HFFc6 (cell line): ENCODE measurements at regions not wholly inside any gene's neighbourhood (a gene's known extent, or its start where the extent isn't known, plus 50 kb on each side); places are given as distances from the start of the nearest gene placed in this dataset.

Experiments used
- DNase-seq: peaks from one replicate; pipeline ENCODE4 v3.0.0-alpha.2; 2018
- H3K27ac Mint-ChIP-seq: 2 replicates; pipeline ENCODE4 v1.8.0; 2020; ENCODE audit warnings: mild to moderate bottlenecking, mixed read lengths
- H3K27me3 Mint-ChIP-seq: 2 replicates; pipeline ENCODE4 v1.8.0; 2021; ENCODE audit warnings: mild to moderate bottlenecking, moderate library complexity, mixed read lengths; ENCODE audit not compliant: insufficient read depth
- H3K36me3 Mint-ChIP-seq: 2 replicates; pipeline ENCODE4 v1.8.0; 2021; ENCODE audit warnings: low read depth, mixed read lengths
- H3K4me1 Mint-ChIP-seq: 2 replicates; pipeline ENCODE4 v1.8.0; 2020; ENCODE audit warnings: low read depth, mixed read lengths
- H3K4me3 Mint-ChIP-seq: 2 replicates; pipeline ENCODE4 v1.8.0; 2020; ENCODE audit warnings: mild to moderate bottlenecking, moderate library complexity, mixed read lengths
- H3K9me3 Mint-ChIP-seq: 2 replicates; pipeline ENCODE4 v1.8.0; 2020; ENCODE audit warnings: mild to moderate bottlenecking, mixed read lengths
- TF ChIP-seq, protein P1 (sequence below): fragments of 200-600 bp; sonication (generic); IDR thresholded peaks from 2 replicates; pipeline ENCODE4 v1.5.0; 2021; ENCODE audit warnings: antibody characterized with exemption, mild to moderate bottlenecking

DNA sequence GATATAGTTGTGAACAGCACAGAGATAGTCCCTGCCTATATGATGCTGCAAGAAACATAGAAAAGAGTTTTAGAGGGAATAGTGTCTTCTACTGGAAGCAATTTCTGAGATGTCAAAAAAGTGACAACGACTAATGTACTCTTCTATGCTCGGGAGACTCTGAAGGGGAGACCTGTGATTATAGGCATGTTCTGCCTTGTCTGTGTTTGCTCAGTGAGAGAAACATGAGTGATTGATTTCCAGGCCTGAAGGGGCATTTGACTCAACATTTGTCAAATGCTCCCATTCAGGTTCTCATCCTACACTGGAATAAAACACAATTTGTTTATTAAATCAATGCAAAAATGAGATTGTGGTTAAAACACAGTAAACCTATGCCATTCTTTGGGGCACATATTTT lies 131.8 kb downstream of the CTH start:
- no peak for DNase-seq
- no peaks in the 10 kb centered on the region for H3K4me1 Mint-ChIP-seq
- H3K4me3 Mint-ChIP-seq: no peak overlapping the region
- TF ChIP-seq, protein P1, sequence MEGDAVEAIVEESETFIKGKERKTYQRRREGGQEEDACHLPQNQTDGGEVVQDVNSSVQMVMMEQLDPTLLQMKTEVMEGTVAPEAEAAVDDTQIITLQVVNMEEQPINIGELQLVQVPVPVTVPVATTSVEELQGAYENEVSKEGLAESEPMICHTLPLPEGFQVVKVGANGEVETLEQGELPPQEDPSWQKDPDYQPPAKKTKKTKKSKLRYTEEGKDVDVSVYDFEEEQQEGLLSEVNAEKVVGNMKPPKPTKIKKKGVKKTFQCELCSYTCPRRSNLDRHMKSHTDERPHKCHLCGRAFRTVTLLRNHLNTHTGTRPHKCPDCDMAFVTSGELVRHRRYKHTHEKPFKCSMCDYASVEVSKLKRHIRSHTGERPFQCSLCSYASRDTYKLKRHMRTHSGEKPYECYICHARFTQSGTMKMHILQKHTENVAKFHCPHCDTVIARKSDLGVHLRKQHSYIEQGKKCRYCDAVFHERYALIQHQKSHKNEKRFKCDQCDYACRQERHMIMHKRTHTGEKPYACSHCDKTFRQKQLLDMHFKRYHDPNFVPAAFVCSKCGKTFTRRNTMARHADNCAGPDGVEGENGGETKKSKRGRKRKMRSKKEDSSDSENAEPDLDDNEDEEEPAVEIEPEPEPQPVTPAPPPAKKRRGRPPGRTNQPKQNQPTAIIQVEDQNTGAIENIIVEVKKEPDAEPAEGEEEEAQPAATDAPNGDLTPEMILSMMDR: no peak
- H3K36me3 Mint-ChIP-seq: no peaks in the 10 kb centered on the region
- no peaks in the 10 kb centered on the region for H3K9me3 Mint-ChIP-seq
- peaks cover 3% of the 10 kb centered on the region; the same call in 1 of the 2 replicates for H3K27me3 Mint-ChIP-seq
- no peak overlapping the region for H3K27ac Mint-ChIP-seq

DNA sequence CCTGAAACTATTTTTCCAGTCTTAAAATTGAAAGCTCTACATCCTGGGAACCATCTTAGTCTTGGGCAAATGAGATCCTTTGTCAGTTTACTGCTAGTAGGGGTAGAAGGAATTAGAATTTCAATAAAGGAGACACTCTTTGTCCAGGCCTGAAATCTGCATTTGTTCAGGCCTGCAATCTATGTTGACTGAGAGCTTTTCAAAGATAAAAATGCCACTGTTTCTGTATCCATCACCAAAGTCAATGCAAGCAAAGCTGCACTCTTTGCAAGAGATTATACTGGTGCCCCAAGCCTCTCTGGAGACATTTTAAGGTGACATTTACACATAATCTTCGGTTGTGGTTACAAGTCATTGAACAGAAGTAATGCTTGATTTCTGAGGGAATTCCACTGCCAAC lies 135.7 kb downstream of the CTH start:
- Mint-ChIP-seq H3K4me1 (no peaks in the 10 kb centered on the region), H3K9me3 (no peaks in the 10 kb centered on the region), H3K27ac (no peak overlapping the region), H3K4me3 (no peak overlapping the region), H3K36me3 (no peaks in the 10 kb centered on the region), H3K27me3 (no peaks in the 10 kb centered on the region; the same call in 1 of the 2 replicates)
- DNase-seq: no peak
- TF ChIP-seq, protein P1: no peak

DNA sequence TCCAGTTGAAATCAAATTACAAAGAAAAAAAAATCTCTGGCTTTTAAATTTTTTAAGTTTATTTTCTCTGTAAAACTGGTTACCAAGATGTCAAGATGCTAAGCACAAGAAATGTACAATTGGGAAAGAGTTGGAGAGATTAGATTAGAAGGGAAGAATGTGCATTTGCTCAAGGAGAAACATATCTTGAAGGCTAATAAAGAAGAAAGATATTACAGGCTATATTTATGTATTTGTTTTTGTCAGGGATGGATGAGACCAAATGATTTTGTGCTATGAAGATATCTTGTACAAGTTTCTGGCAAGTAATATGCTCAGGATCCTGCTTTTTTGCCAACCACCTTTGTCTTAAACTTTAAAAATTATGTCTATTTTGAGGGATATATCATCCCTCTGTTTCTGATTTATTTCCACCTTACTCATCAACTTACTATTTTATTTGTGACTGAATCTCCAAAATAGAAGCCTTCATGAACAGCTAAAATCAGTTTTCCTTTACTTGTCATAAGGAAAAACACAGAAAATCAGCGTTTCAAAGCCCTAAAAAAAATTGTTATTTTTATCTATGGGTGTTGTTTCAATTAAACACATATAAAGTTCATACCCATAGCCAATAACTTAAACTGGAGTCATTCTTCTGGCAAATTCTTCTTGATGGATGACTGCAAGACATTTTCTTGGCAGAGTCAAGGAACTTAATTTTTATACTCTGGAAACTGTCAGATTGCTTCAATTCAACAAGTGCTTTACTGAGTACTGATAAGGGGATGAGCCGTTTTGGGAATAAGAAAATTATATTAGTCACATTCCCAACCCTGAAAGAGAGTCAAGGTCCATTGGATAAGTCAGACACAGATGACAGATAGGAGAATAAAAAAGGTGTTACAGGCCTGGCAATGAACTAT lies 141.8 kb downstream of the CTH start:
- Mint-ChIP-seq H3K9me3 (no peaks in the 10 kb centered on the region), H3K4me1 (no peaks in the 10 kb centered on the region), H3K27ac (no peak overlapping the region), H3K4me3 (no peak overlapping the region), H3K36me3 (no peaks in the 10 kb centered on the region), H3K27me3 (no peaks in the 10 kb centered on the region)
- no peak for DNase-seq
- TF ChIP-seq, protein P1: no peak

DNA sequence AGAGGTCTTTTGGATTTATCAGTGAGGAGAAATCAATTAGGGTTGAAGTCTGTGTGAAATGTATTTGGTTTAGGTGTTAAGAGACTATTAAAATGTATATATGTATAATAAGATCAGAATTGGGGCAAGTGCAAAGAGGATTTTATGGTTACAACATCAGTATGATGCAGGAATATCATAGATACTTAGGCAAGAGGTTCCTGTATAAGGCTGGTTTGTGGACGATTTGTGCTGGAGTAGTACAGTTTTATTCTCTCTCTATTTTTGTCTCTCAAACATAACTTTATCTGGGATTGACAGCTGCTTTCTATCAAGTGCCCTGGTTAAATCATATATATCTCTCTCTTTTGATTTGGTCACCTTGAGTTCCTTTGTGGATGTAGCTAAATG lies 142.5 kb downstream of the CTH start:
- Mint-ChIP-seq H3K4me3 (no peak overlapping the region), H3K4me1 (no peaks in the 10 kb centered on the region), H3K27me3 (no peaks in the 10 kb centered on the region), H3K36me3 (no peaks in the 10 kb centered on the region), H3K9me3 (no peaks in the 10 kb centered on the region), H3K27ac (no peak overlapping the region)
- no peak for DNase-seq
- TF ChIP-seq, protein P1: no peak

DNA sequence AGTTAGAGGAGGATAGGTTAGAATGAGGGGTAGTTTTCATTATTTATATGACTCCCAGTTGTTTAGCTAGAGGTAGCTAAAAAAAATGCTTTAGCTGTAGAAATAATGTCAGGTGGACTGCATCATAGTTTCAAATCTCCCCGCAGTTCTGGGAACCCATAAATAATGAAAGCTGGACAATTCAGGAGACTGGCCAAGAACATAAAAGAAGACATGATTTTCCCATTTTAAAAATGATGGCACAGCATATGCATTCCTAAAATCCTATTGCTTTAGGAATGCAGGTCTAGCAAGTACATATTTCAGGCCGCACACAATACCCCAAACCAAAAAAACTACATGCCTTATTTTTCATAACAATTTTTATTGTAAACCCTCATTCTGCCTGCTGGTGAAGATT lies 143.3 kb downstream of the CTH start:
- H3K4me3 Mint-ChIP-seq: no peak overlapping the region
- TF ChIP-seq, protein P1: no peak
- DNase-seq: no peak
- H3K36me3 Mint-ChIP-seq: no peaks in the 10 kb centered on the region
- H3K9me3 Mint-ChIP-seq: no peaks in the 10 kb centered on the region
- no peak overlapping the region for H3K27ac Mint-ChIP-seq
- H3K4me1 Mint-ChIP-seq: no peaks in the 10 kb centered on the region
- H3K27me3 Mint-ChIP-seq: no peaks in the 10 kb centered on the region
